Breast epithelium (tissue), 4 donors: ENCODE measurements at regions not wholly inside any gene's neighbourhood (a gene's known extent, or its start where the extent isn't known, plus 50 kb on each side); places are given as distances from the start of the nearest gene placed in this dataset.
A peak's percentile ranks its signal among the peaks of the same experiment; 100 is the strongest.

ENCODE experiments used
- DNase-seq, 2 donors: peaks; one replicate each; pipeline ENCODE4 v3.0.0-alpha.2; 2019; ENCODE audit warnings: low spot score in 2 of 2
- H3K27ac ChIP-seq, 2 donors: fragments of 200-600 bp; sonication (generic) in 1 of 2; one replicate each; pipeline ENCODE4 v1.5.1; 2016 to 2019; ENCODE audit warnings: mild to moderate bottlenecking in 1 of 2
- H3K27me3 ChIP-seq, 2 donors: fragments of 200-600 bp; sonication (generic) in 1 of 2; one replicate each; pipeline versions ENCODE4 v1.5.1 to v1.6.0; 2017 to 2019; ENCODE audit warnings: control low read depth in 1 of 2, mild to moderate bottlenecking in 1 of 2
- H3K36me3 ChIP-seq: fragments of 200-600 bp; one replicate; pipeline ENCODE4 v1.5.1; 2019
- H3K4me1 ChIP-seq, 2 donors: fragments of 200-600 bp; sonication (generic); one replicate each; pipeline ENCODE4 v1.5.1; 2016 to 2019; ENCODE audit warnings: control low read depth in 1 of 2
- H3K4me3 ChIP-seq, 3 donors: fragments of 200-600 bp; sonication (generic); 1 replicate in 2 of 3; 2 replicates in 1 of 3; pipeline ENCODE4 v1.5.1; 2016 to 2019; ENCODE audit warnings: mild to moderate bottlenecking in 3 of 3, moderate library complexity in 2 of 3
- H3K9me3 ChIP-seq, 2 donors: fragments of 200-600 bp; sonication (generic) in 1 of 2; one replicate each; pipeline ENCODE4 v1.5.1; 2016 to 2019; ENCODE audit warnings: control low read depth in 1 of 2
- POLR2A ChIP-seq: fragments of 450-650 bp; IDR thresholded peaks from one replicate; pipeline ENCODE4 v1.6.1; 2016; ENCODE audit warnings: antibody characterized with exemption, mild to moderate bottlenecking, moderate library complexity
- POLR2AphosphoS5 ChIP-seq, 3 donors: sonication (generic); formaldehyde crosslinking; IDR thresholded peaks; one replicate each; pipeline ENCODE4 v1.6.1; 2017; ENCODE audit warnings: antibody characterized with exemption in 3 of 3
- intact Hi-C: fragments of 100-400 bp; cut with DNase I; formaldehyde crosslinking; loops from one replicate; pipeline ENCODE4 v1.15.1; 2023; ENCODE audit warnings: low total_unique reads
- TF ChIP-seq, protein P1 (sequence below), 3 donors: fragments of 450-650 bp; IDR thresholded peaks; one replicate each; pipeline ENCODE4 v1.5.1; 2016 to 2017; ENCODE audit warnings: antibody characterized with exemption in 3 of 3, mild to moderate bottlenecking in 3 of 3, moderate library complexity in 3 of 3

DNA sequence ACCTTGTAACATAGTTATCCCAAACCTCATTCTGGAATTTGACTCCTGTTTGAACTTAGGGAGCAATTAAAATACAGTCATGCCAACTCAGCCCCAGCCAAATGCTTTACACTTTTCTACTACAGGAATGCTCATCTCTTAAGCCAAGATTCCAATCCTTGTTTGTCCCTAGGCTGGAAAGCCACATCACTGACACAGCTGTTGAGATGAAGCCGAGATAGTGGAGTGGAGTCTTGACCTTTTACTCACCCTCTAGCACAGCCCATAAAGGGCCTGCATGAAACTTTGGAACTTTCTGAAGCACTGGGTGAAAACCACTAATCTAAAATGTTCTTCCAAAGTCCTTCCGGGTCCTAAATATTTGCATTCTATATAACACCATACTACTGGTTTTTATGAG, 247.3 kb downstream of the ETV1 start:
- no peaks in the 10 kb centered on the region for H3K27me3 ChIP-seq
- TF ChIP-seq, protein P1, sequence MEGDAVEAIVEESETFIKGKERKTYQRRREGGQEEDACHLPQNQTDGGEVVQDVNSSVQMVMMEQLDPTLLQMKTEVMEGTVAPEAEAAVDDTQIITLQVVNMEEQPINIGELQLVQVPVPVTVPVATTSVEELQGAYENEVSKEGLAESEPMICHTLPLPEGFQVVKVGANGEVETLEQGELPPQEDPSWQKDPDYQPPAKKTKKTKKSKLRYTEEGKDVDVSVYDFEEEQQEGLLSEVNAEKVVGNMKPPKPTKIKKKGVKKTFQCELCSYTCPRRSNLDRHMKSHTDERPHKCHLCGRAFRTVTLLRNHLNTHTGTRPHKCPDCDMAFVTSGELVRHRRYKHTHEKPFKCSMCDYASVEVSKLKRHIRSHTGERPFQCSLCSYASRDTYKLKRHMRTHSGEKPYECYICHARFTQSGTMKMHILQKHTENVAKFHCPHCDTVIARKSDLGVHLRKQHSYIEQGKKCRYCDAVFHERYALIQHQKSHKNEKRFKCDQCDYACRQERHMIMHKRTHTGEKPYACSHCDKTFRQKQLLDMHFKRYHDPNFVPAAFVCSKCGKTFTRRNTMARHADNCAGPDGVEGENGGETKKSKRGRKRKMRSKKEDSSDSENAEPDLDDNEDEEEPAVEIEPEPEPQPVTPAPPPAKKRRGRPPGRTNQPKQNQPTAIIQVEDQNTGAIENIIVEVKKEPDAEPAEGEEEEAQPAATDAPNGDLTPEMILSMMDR (IDR thresholded peaks at IDR 0.05) = no peak
- TF ChIP-seq POLR2AphosphoS5 (IDR thresholded peaks at IDR 0.05) = no peak
- no peak overlapping the region for H3K4me3 ChIP-seq
- no peaks in the 10 kb centered on the region for H3K9me3 ChIP-seq
- intact Hi-C loops = no loop called here
- no peaks in the 10 kb centered on the region for H3K4me1 ChIP-seq
- no peaks in the 10 kb centered on the region for H3K36me3 ChIP-seq
- peak in 1 of 2 donors; percentile 67 for DNase-seq
- peak overlapping the region; percentile 14 to 34 for H3K27ac ChIP-seq

DNA sequence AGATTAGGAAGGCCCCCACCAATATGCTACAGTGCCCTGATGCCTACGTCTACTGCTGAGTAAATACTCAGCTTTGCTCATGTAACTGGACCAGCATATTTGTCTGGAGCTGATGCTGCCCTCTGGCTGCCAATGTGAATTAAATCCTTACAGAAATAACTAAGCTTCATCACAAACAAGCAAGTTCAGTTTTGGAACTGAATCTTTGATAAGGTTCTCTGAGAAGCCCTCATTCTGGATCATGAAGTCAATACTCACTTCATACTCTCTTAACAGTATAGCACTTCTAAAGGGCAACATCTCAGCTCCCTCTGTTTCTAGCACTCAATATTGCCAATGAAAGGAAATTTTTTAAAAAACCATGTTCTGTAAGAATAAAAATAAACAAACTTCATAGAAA, 246.7 kb downstream of the ETV1 start:
- peak in 1 of 2 donors; percentile 32 for DNase-seq
- H3K27me3 ChIP-seq = no peaks in the 10 kb centered on the region
- TF ChIP-seq POLR2A = no peak
- TF ChIP-seq POLR2AphosphoS5 (IDR thresholded peaks at IDR 0.05) = no peak
- TF ChIP-seq, protein P1 (IDR thresholded peaks at IDR 0.05) = peak in 2 of 3 donors; percentile 19 to 27
- H3K4me1 ChIP-seq = no peaks in the 10 kb centered on the region
- H3K4me3 ChIP-seq = no peak overlapping the region
- no peaks in the 10 kb centered on the region for H3K36me3 ChIP-seq
- peak overlapping the region in 1 of 2 donors; percentile 34 for H3K27ac ChIP-seq
- no peaks in the 10 kb centered on the region for H3K9me3 ChIP-seq
- intact Hi-C loops = no loop called here

DNA sequence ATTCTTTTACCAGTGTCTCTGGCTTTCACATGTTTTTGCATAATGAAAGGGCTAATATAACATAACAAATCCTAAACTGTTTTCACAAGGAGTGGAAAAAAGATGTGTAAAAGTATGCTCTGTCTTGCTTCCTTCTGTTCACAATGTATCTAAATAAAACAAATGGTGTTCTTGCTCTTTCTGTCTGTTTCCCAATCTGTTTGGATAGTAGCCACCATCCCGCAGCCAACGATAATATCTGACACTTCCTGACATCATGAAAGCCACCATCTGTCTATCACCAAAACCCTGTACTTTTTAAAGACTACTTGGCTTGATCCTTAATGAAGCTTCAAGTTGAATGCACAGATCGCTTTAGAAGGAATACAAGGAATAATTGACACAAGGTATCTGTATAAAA, 246.2 kb downstream of the ETV1 start:
- DNase-seq = no peak
- Histone ChIP-seq H3K36me3 (no peaks in the 10 kb centered on the region), H3K9me3 (no peaks in the 10 kb centered on the region), H3K4me3 (no peak overlapping the region), H3K27ac (peak overlapping the region in 1 of 2 donors; percentile 29), H3K27me3 (no peaks in the 10 kb centered on the region), H3K4me1 (no peaks in the 10 kb centered on the region)
- intact Hi-C loops = no loop called here
- TF ChIP-seq, protein P1 (IDR thresholded peaks at IDR 0.05) = no peak
- TF ChIP-seq POLR2AphosphoS5 (IDR thresholded peaks at IDR 0.05) (no peak), POLR2A (no peak)

DNA sequence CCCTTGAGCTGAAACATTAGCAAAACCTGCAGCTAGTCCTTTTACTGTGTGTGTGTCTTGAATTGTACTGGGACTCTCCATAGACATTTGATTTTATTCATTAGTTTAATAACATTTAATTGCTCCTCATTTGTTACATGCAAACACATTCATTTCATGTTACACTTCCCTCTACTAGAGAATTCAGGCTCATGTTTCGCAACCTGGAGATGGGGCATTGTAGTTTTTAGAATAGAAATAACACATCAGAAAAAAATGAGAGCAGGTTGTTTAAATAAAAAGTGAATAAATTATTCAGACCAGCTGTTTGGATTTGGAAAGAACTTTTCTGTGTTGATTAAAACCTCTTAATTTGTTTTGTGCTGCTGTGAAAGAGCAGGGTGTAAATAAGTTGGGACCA, 243.9 kb downstream of the ETV1 start:
- intact Hi-C loops = no loop called here
- Histone ChIP-seq H3K36me3 (no peaks in the 10 kb centered on the region), H3K27ac (no peak overlapping the region), H3K9me3 (no peaks in the 10 kb centered on the region), H3K4me1 (no peaks in the 10 kb centered on the region), H3K4me3 (no peak overlapping the region), H3K27me3 (no peaks in the 10 kb centered on the region)
- TF ChIP-seq POLR2AphosphoS5 (IDR thresholded peaks at IDR 0.05) (no peak), POLR2A (no peak)
- TF ChIP-seq, protein P1 (IDR thresholded peaks at IDR 0.05) = no peak
- no peak for DNase-seq

DNA sequence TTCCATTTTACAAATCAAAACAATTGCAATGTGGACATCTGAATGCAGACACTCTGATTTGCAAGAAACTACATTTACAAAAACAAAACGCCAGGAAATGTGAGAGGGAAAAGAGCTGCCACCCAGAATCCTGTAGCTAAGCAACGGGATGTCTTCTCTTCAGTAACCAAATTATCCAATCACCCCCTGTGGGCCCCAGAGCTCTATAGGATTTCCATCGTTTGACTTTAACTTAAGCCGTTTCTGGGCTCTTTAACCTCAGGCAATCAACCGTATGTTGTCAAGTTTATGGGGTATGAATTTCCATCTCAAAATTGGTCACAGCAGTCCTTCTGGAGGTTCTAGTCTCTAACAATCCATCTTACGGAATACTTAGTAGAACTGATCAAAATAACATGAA, 240.5 kb downstream of the ETV1 start:
- Histone ChIP-seq H3K27ac (no peak overlapping the region), H3K9me3 (no peaks in the 10 kb centered on the region), H3K27me3 (no peaks in the 10 kb centered on the region), H3K36me3 (no peaks in the 10 kb centered on the region), H3K4me1 (no peaks in the 10 kb centered on the region), H3K4me3 (no peak overlapping the region)
- no peak for TF ChIP-seq POLR2AphosphoS5 (IDR thresholded peaks at IDR 0.05)
- DNase-seq = no peak
- intact Hi-C loops = no loop called here

DNA sequence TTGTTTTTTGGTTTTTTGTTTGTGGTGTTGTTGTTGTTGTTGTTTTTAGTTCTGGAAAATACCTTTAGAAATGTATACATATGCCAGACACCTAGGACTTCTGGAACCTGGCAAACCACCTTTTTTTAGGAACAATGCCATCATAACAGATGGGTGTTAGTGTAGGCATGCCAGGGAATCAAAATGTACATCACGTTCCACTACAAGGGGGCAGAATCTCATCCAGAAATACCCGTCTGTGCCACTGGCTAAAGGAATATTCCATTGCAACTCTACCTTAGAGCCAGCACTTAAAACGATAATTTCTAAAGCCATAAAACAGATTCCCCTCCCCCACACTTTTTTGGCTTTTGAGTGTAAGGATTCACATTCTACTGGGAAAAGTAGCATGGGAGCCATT, 239.8 kb downstream of the ETV1 start:
- no peaks in the 10 kb centered on the region for H3K9me3 ChIP-seq
- DNase-seq = no peak
- H3K27me3 ChIP-seq = no peaks in the 10 kb centered on the region
- intact Hi-C loops = no loop called here
- H3K4me3 ChIP-seq = no peak overlapping the region
- H3K36me3 ChIP-seq = no peaks in the 10 kb centered on the region
- H3K4me1 ChIP-seq = no peaks in the 10 kb centered on the region
- H3K27ac ChIP-seq = no peak overlapping the region
- TF ChIP-seq POLR2A (no peak), POLR2AphosphoS5 (IDR thresholded peaks at IDR 0.05) (no peak)
- TF ChIP-seq, protein P1 (IDR thresholded peaks at IDR 0.05) = no peak
